ENCODE measurements at regions not wholly inside any gene's neighbourhood (a gene's known extent, or its start where the extent isn't known, plus 50 kb on each side); places are given as distances from the start of the nearest gene placed in this dataset.

- Histone ChIP-seq H3K9me3 (ENCODE audit: control insufficient read depth in 1 of 2, insufficient read depth in 1 of 2, low read depth in 1 of 2, low read length in 2 of 2) (no peaks in the 10 kb centered on the region), H2AFZ (ENCODE audit: low read depth, low read length, poor library complexity, severe bottlenecking) (no peak overlapping the region), H3K9ac (ENCODE audit: low read length) (no peak overlapping the region), H3K79me2 (ENCODE audit: insufficient read depth, low read length) (no peaks in the 10 kb centered on the region), H3K27me3 (ENCODE audit: insufficient read depth, low read length) (0 out of 2 replicates have a peak, but pooled peaks cover 6% of the 10 kb centered on the region), H3K4me2 (ENCODE audit: low read length) (no peak overlapping the region), H3K4me3 (replicated peaks in 1 of 2; ENCODE audit: low read depth in 1 of 2, low read length in 2 of 2) (no peak overlapping the region), H3K9me2 (ENCODE audit: insufficient read depth) (no peaks in the 10 kb centered on the region), H3K27ac (ENCODE audit: low read depth, low read length) (no peak overlapping the region), H4K20me1 (ENCODE audit: insufficient read depth) (no peaks in the 10 kb centered on the region), H3K36me3 (ENCODE audit: control insufficient read depth in 1 of 2, insufficient read depth in 2 of 2, low read length in 2 of 2) (no peaks in the 10 kb centered on the region), H3K4me1 (ENCODE audit: control insufficient read depth in 1 of 2, insufficient read depth in 2 of 2, low read length in 2 of 2) (no peaks in the 10 kb centered on the region)
- intact Hi-C loops (cut with micrococcal nuclease) = no loop called here
- ChIA-PET RAD21 (ENCODE audit: low non-redundant PET in 1 of 2, low total read pairs in 2 of 2, uncharacterized antibody in 2 of 2, unreplicated experiment in 2 of 2) (no interaction called here), POLR2A (no interaction called here), CTCF (no interaction called here)
- ATAC-seq = no peak
- TF ChIP-seq EZH2phosphoT487 (IDR thresholded peaks at IDR 0.05; ENCODE audit: borderline replicate concordance) (no peak), SIN3A (IDR thresholded peaks at IDR 0.05; ENCODE audit: low read depth) (no peak), POLR2AphosphoS5 (IDR thresholded peaks at IDR 0.05; ENCODE audit: low read depth, low read length) (no peak), ZBTB33 (IDR thresholded peaks at IDR 0.05; ENCODE audit: extremely low read depth, insufficient replicate concordance, low read length) (no peak), REST (IDR thresholded peaks at IDR 0.05; ENCODE audit: low read depth) (no peak), ZNF274 (IDR thresholded peaks at IDR 0.05; ENCODE audit: low read depth, low read length) (no peak), MAX (IDR thresholded peaks at IDR 0.05) (no peak), ZFX (IDR thresholded peaks at IDR 0.05) (no peak), ELF1 (IDR thresholded peaks at IDR 0.05; ENCODE audit: borderline replicate concordance, low read depth) (no peak), FOSL1 (IDR thresholded peaks at IDR 0.05; ENCODE audit: low read depth) (no peak), EGR1 (IDR thresholded peaks at IDR 0.05; ENCODE audit: low read depth) (no peak)
- no peak for DNase-seq (ENCODE audit: low read depth, low spot score)
- BruUV-seq (replicated peaks) = no TSS peak
These were observed 450.8 kb downstream of the EIPR1 start for GRCh38 chr2:2926858-2927175.

Measured in HCT116 (cell line).